ENCODE measurements at regions not wholly inside any gene's neighbourhood (a gene's known extent, or its start where the extent isn't known, plus 50 kb on each side); places are given as distances from the start of the nearest gene placed in this dataset.
A peak's percentile ranks its signal among the peaks of the same experiment; 100 is the strongest.

DNA sequence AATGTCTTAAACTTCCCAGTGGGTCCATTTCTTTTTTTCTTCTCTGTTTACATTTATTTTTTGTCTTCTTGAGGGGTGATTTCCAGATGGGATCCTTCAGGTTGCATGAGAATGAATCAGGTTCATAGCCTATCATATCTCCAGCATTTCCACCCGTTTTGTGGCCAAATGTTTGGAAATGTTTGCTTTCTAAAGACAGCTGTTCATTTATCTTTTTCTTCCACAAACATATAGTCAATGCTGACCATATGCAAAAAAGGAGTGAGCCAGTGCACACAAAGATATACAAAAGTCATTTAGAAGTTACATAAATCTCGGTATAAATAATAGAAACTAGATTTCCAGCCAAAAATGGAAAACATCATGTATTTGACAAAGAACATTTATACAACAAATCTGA is 71.6 kb upstream of the STC2 start:
- peaks cover 15% of the 10 kb centered on the region for H3K4me1 Mint-ChIP-seq (ENCODE audit: unreplicated experiment)
- H3K9me3 Mint-ChIP-seq (ENCODE audit: unreplicated experiment): no peaks in the 10 kb centered on the region

DNA sequence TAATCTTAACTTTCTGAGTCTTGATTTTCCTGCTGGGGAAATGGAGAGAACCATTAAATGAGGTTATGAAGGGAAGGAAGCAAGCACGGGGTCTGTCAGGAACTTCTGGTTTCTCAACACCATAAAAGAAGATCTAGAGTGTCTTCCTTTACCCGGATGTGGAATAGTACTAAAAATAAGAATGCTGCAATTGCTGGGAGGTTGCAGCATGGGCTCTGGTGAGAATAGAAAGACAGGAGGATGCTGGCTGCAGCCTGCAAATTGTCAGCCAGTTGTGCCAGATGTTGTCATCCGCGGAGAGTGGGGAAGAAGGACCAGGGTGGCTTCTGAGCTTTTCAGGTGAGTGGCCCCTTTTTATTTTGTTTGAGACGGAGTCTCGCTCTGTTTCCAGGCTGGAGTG is 69.3 kb upstream of the STC2 start:
- no peak overlapping the region for H3K27ac Mint-ChIP-seq (ENCODE audit: unreplicated experiment)
- H3K4me3 Mint-ChIP-seq (ENCODE audit: unreplicated experiment): no peak overlapping the region
- no peak for DNase-seq (ENCODE audit: extremely low spot score, unreplicated experiment)
- no peaks in the 10 kb centered on the region for H3K9me3 Mint-ChIP-seq (ENCODE audit: unreplicated experiment)
- H3K4me1 Mint-ChIP-seq (ENCODE audit: unreplicated experiment): peaks cover 17% of the 10 kb centered on the region
- H3K36me3 Mint-ChIP-seq (ENCODE audit: unreplicated experiment): no peaks in the 10 kb centered on the region
- no peaks in the 10 kb centered on the region for H3K27me3 Mint-ChIP-seq (ENCODE audit: unreplicated experiment)
- TF ChIP-seq, protein P1, sequence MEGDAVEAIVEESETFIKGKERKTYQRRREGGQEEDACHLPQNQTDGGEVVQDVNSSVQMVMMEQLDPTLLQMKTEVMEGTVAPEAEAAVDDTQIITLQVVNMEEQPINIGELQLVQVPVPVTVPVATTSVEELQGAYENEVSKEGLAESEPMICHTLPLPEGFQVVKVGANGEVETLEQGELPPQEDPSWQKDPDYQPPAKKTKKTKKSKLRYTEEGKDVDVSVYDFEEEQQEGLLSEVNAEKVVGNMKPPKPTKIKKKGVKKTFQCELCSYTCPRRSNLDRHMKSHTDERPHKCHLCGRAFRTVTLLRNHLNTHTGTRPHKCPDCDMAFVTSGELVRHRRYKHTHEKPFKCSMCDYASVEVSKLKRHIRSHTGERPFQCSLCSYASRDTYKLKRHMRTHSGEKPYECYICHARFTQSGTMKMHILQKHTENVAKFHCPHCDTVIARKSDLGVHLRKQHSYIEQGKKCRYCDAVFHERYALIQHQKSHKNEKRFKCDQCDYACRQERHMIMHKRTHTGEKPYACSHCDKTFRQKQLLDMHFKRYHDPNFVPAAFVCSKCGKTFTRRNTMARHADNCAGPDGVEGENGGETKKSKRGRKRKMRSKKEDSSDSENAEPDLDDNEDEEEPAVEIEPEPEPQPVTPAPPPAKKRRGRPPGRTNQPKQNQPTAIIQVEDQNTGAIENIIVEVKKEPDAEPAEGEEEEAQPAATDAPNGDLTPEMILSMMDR (IDR thresholded peaks at IDR 0.05): no peak

More for the DNA sequence above, 71.6 kb upstream of the STC2 start:
- Mint-ChIP-seq H3K4me3 (ENCODE audit: unreplicated experiment) (no peak overlapping the region), H3K27me3 (ENCODE audit: unreplicated experiment) (no peaks in the 10 kb centered on the region), H3K27ac (ENCODE audit: unreplicated experiment) (no peak overlapping the region), H3K36me3 (ENCODE audit: unreplicated experiment) (no peaks in the 10 kb centered on the region)
- TF ChIP-seq, protein P1 (IDR thresholded peaks at IDR 0.05): no peak
- DNase-seq (ENCODE audit: extremely low spot score, unreplicated experiment): no peak

DNA sequence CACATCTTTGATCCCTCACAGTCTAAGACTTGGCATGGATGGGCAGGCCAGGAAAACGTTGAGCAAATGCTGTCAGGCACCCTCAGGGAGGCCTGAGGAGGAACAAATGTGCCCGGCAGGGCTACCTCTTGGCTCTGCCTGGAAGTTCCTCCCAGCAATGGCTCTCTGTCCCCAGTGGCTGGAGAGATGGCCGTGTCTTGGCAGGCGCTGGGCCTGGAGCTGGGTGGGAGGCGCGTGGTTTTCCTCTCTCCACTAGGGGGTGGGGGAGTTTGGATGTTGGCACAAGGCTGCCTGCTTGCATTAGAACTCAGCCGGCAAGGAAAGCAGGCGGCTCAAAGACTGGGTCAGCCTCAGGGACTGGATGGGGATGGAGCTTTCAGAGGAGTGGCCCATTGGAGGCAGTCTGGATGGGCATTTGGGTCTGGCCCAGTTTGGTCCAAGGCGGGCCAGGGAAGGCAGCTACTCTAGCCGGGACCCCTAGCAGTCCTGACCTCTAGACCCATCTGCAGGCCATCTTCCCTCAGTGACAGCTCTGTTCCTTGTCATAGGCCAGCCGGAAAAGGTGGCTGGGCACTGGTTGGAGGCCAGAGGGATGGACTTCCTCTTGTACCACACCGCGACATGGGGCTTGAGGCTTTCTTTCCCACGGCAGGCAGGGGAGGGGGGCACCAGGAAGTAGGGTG is 68.2 kb upstream of the STC2 start:
- DNase-seq (ENCODE audit: extremely low spot score, unreplicated experiment): no peak
- H3K4me3 Mint-ChIP-seq (ENCODE audit: unreplicated experiment): no peak overlapping the region
- H3K36me3 Mint-ChIP-seq (ENCODE audit: unreplicated experiment): no peaks in the 10 kb centered on the region
- no peaks in the 10 kb centered on the region for H3K27me3 Mint-ChIP-seq (ENCODE audit: unreplicated experiment)
- H3K9me3 Mint-ChIP-seq (ENCODE audit: unreplicated experiment): peaks cover 3% of the 10 kb centered on the region
- H3K27ac Mint-ChIP-seq (ENCODE audit: unreplicated experiment): no peak overlapping the region
- H3K4me1 Mint-ChIP-seq (ENCODE audit: unreplicated experiment): peaks cover 17% of the 10 kb centered on the region
- TF ChIP-seq, protein P1 (IDR thresholded peaks at IDR 0.05): peak; percentile 21

DNA sequence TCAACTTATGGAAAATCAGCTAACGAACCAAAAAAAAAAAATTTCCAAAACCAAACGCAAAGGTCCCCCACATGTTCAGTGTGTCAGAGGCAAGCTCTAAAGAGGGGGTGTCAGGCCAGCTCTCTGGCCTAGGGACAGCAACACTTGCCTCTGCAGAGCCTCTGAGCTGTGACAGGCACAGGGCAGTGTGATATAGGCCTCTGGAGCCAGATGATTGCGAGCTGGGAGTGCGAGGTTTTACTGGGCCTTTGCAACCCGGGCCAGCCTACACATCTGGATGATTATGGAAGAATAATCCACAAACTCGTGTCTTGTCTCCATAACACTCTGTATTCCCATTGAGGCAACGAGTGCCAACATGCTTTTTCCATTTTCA is 67.7 kb upstream of the STC2 start:
- no peak for DNase-seq (ENCODE audit: extremely low spot score, unreplicated experiment)
- H3K27me3 Mint-ChIP-seq (ENCODE audit: unreplicated experiment): no peaks in the 10 kb centered on the region
- H3K27ac Mint-ChIP-seq (ENCODE audit: unreplicated experiment): peak overlapping the region; percentile 67
- peaks cover 3% of the 10 kb centered on the region for H3K9me3 Mint-ChIP-seq (ENCODE audit: unreplicated experiment)
- H3K36me3 Mint-ChIP-seq (ENCODE audit: unreplicated experiment): no peaks in the 10 kb centered on the region
- H3K4me3 Mint-ChIP-seq (ENCODE audit: unreplicated experiment): no peak overlapping the region
- peaks cover 17% of the 10 kb centered on the region for H3K4me1 Mint-ChIP-seq (ENCODE audit: unreplicated experiment)
- TF ChIP-seq, protein P1 (IDR thresholded peaks at IDR 0.05): no peak

DNA sequence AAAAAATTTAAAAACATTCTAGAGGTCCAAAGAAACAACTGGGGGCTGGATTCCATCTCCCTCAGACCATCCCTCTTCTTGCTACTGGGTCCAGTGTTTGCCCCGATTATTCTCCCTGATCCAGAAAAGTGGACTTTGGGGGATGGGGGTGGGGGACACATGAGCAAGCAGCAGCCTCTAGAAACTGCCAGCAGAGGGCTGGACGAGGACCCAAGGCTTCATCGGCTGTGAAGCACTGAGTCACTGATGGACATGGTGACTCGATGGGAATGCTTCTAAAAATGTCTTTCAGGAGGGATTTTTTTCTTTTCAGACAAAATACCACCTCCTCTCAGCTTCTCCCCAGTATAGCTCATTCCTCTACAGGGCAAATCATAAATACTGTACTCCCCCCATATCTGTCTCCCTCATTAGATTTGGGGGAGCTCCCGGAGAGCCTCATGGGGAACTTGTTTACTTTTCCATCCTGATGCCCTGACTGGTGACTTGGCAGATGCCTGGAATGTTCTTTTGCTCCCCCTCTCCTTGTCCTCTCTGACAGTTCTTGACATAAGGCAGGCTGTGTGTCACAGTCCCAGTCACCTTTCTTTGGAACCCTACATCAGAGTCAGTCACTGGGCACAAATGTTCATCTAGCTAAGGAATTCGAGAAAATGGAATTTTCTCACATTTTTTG is 67.2 kb upstream of the STC2 start:
- H3K27ac Mint-ChIP-seq (ENCODE audit: unreplicated experiment): peak overlapping the region; percentile 67
- H3K4me3 Mint-ChIP-seq (ENCODE audit: unreplicated experiment): no peak overlapping the region
- TF ChIP-seq, protein P1 (IDR thresholded peaks at IDR 0.05): peak; percentile 53
- peaks cover 17% of the 10 kb centered on the region for H3K4me1 Mint-ChIP-seq (ENCODE audit: unreplicated experiment)
- H3K9me3 Mint-ChIP-seq (ENCODE audit: unreplicated experiment): peaks cover 3% of the 10 kb centered on the region
- no peak for DNase-seq (ENCODE audit: extremely low spot score, unreplicated experiment)
- H3K36me3 Mint-ChIP-seq (ENCODE audit: unreplicated experiment): no peaks in the 10 kb centered on the region
- H3K27me3 Mint-ChIP-seq (ENCODE audit: unreplicated experiment): no peaks in the 10 kb centered on the region
